ENCODE measurements at regions not wholly inside any gene's neighbourhood (a gene's known extent, or its start where the extent isn't known, plus 50 kb on each side); places are given as distances from the start of the nearest gene placed in this dataset.

DNA sequence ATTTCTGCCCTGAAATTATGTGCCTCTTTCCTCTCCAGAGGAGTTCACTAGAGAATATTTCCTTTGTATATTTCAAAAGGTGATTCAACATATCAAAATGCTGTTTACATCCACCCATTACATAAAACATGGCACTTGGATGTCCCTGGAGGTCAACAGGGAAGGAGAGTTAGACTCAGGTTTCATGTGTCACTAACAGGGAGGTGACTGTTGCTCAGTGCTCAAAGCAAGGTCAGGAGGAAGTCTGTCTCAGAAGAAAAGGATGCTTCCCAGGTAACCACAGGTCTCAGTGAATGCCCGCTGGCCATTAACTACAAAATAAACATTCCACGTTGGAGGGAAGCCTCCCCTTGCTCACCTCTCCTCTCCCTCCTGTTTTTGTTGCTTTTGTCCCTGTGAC is 198.6 kb downstream of the AXIN2 start:
- no peak for DNase-seq

DNA sequence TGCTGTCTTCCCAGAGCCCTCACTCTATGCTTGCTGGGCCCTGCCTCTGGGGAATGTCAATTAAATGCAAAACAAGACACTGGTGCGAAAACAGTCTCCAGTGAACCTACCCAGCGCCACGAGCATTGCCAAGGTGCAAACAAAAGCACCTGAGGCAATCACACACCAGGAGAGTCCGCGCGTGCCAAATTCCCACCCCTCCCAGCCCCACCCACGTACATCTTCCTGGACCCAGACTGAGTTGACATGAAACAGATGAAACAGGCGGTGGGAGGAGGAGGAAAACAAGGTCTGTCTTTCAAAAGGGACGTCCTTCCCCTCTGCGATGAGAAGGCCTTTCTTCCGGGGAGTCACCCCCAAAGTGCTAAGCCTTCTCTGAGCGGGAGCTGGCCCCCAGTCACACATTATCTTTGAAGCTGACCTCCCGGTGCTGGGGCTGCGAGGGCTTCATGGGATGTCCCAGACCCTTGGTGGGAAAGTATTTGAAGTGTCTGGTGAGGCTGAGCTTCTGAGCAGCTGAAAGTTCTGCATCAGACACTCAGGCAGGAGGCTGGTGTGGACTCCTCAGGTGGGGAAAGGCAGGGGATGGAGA is 200.4 kb downstream of the AXIN2 start:
- DNase-seq = no peak

DNA sequence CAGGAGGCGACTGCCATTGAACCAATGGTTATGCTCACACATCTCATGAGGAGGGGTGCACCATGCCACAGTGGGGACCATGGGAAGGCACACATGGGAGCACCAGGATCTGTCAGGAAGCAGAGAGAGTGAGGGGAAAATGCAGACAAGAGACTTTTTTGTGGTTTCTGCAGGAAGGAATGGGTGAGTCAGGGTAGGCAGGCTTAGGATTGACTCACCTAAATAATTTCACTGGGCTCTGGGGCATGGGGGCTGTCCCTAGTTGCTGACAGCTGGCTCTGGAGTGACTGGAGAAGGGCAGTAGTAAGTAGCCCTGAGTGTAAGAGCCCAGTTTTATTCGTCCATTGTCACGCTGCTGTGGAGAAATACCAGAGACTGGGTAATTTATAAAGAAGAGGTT is 202.4 kb downstream of the AXIN2 start:
- DNase-seq = no peak

DNA sequence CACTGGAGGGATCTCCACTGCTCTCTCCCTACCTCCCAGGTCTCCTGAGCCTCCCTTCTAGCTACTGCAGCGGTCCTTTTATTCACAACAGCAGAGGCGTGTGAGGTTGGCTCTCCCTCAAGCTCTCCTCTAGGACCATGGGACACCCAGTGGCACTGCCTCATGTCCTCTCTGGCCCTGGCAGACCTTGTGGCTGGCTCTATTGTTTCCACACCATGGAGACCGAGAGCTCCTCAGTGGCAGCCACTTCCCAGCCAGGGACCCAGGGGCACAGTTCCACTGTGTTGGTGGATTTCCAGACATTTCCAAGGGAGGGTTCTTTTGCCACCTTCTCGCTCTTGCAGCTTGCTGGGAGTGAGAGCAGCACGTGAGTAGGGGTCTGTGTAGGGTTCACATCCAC is 204.9 kb downstream of the AXIN2 start:
- no peak for DNase-seq

DNA sequence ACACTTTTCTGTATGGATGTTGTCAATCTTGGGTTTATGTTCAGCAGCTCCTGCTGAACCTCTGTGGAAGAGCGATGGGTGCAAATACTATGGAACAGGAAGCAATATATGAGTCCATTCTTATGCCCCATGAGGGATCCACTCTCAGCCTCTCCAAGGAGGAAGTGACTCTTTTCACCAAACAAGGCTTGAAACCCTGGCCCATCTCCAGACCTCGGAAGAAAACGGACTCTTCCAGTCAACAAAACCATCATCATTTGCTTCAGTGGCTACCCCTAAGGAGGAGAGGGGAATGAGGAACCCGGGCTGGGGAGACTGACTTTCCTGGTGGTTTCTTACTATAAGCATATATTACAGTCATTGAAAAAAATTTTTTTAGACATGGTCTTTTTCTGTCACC is 206.2 kb downstream of the AXIN2 start:
- no peak for DNase-seq

DNA sequence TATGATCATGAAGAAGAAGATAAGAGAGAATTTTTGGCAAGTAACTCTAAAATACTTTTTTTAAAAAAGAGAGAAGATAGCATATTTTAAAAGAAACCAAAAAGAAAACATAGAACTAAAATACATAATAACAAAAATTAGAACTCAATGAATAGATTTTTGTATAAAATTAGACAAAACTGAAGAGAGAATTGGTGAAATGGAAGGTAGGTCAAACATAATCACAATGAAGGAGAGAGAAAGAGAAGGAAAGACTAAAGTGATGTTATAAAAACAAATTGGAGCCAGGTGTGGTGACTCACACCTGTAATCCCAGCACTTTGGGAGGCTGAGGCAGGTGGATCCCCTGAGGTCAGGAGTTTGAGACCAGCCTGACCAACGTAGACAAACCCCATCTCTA is 211.5 kb downstream of the AXIN2 start:
- DNase-seq = no peak

DNA sequence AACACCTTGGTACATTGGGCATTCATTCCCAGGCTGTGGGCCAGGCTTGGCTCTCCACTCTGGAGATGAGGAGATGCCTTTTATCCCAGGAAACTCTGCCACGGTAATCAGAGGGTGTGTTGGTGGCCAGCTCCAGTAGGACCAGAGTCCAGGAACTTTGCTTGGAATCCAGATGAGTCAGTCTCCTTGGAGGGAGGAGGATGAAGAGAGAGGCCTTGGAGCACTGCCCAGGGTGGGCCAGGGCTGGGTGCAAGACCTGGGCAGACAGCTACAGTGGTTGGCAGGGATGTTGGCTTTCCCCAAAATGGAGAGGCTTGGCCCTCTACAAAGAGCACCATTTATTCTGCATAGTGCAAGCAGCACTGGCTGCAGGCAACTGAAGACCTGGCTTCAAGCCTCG is 209.0 kb downstream of the RGS9 start:
- DNase-seq = no peak

DNA sequence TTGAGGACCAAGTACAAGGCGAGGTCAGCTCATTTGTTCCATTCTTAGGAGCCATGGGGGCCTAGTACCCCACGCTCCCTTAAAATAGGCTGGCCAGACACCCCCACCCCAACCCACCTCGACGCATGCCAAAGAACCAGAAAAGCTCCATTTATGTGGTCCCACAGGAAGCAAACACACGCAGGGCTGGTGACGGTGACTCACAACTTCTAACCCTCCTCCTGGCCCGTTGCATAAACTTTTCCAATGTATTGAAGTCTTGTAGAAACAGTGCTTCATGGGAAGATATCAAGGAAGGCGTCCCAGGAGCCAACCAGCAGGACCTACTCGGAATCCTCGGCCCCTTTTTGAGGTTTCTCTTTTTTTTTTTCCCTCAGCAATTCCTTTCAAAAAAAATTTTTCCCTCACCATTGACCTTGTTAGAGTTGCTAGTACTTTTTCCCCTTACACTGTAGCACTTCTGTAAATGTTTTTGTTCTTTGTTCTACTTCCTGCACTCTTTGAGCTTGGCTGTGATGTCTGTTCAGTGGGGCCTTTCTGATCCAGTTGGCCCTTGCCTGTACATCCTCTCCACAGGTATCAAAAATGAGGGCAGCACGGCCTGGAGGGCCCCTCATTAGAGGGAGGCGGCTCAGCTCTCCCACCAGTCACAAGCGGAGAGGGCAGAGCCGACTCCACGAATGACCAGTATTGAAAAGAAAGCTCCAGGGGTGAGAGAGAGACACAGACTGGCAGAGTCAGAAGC is 208.3 kb downstream of the RGS9 start:
- DNase-seq = no peak

DNA sequence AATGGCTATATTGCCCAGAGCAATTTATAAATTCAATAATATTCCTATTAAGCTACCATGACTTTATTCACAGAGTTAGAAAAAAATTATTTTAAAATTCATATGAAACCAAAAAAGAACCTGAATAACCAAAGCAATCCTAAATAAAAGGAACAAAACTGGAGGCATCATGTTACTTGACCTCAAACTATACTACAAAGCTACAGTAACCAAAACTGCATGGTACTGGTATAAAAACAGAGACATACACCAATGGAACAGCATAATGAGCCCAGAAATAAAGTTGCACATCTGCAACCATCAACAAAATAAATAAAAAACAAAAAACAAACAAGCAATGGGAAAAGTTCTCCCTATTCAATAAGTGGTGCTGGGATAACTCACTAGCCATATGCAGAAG is 203.2 kb downstream of the RGS9 start:
- no peak for DNase-seq

DNA sequence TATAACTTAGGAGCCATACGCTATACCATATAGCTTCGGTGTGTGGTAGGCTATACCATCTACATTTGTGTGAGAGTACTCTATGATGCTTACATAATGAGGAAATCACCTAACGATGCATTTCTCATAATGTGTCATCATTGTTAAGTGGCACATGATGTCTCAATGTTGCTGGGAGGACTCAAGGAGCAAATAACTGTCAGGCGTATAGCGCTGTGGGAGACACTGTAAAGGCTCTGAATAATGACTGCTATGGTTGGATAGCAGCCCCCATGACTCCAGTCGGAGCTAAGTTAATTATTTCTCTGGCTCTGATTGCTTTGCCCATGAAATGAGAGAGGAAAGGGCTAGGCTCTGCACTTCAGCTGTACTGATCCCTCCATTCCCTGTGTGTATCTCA is 197.2 kb downstream of the RGS9 start:
- no peak for DNase-seq

DNA sequence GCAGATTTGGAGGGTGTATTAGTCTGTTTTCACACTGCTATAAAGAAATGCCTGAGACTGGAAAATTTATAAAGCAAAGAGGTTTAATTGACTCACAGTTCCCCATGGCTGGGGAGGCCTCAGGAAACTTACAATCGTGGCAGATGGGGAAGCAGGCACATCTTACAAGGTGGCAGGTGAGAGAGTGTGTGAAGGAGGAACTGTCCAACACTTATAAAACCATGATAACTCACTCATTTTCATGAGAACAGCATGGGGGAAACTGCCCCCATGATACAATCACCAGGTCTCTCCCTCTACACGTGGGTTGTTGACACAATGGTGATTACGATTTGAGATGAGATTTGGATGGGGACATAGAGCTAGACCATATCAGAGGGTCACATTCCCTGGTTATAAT is 195.6 kb downstream of the RGS9 start:
- DNase-seq = no peak

DNA sequence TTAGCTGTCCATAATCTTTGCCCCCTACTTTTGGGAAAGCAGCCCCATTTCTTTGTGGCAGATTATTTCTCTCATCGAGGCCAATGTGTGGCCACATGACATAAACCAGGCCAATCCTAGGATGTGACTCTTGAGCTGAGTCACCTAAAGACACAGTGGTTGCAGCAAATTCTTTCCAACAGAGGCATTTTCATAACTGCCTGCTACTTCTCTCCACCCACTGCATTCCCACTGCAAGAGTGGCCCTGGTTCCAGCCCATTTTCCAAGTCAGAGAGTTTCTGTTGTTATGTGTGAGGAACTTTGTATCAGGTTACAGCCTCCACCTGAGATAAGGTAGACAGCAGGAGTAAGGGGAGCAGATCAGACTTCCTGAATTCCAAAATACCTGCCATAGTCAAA is 195.2 kb downstream of the RGS9 start:
- no peak for DNase-seq

DNA sequence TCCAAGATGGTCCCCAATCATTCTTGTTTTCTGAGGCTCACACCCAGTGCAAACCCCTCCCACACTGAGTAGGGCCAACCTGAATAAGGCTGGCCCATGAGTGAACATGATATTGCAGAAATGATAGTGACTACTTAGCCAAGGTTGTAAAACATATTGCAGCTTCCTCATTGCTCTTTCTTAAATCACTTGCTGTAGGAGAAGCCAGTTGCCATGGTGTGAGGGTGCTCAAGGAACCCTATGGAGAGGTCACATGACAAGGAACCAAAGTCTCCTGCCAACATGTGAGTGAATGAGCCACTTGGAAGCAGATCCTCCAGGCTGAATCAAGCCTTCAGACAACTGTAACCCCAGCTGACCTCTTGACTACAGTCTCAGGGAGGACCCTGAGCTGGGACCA is 191.4 kb downstream of the RGS9 start:
- no peak for DNase-seq

DNA sequence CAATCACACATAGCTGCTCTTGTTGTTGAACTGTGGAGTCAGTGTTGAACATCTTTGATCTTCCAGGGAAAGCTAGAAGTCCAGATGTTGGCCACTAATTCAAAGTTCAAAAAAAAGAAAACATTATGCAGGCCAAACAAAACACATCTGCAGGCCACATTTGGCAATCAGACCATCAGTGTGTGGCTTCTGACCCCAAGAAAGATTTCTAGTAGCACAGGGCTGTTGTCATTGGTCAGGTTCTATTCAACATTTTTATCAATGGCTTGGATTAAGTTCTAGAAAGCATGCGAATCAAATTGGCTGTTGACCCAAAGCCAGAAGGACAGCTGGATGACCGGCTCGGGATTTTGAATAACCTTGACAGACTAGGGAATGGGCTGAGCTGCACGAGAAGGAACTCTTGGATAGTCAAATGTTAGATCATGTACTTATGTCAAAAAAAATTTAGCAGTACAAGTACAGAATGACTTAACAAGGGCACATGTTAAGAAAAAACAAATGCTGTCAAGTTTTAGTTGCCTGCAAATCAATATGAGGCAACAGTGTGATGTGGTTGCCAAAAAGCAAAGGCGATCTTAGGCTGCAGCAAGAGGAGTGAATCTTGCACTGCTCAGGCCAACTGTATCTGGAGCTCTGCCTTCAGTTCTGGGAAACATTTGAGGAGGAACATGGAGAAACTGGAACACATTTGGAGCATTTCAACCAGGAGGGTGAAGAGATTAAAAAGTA is 187.6 kb downstream of the RGS9 start:
- DNase-seq = no peak

DNA sequence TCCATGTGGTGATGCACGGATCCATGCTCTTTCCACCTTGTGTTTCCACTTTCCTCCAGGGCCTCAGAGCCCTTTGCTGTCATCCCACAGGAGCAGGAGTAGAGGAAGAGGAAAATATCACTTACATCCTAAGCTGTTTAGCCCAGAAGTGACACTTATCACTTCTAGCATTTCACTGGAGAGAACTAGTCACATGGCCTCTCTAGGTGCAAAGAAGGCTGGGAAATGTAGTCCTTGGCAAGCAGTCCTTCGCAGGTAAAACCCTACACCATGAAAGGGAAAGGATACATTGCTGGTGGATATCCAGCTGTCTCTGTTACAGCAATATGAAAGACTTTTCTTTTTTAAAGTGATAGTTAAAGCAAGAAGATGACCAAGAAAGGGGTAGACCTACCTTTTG is 185.9 kb downstream of the RGS9 start:
- peak in 1 of 2 experiments; percentile 1 for DNase-seq

DNA sequence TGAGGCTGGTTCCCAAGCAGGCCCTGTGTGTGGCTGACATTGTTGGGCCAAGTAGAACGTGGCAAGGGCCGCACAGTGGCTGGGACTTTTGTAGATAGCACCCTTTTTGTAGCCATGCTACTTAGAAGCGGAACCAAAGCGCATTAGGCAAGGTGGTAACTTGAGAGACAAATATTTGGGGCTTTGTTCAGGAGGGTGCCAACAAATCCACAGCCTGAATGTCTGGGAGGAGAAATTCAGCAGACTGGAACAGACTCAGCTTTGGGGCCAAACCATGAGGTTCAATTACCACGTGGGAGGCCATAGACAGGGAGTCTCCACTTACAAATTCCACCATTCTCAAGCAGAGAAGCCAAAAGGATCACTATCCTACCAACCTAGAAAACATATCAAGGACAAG is 183.7 kb downstream of the RGS9 start:
- no peak for DNase-seq

DNA sequence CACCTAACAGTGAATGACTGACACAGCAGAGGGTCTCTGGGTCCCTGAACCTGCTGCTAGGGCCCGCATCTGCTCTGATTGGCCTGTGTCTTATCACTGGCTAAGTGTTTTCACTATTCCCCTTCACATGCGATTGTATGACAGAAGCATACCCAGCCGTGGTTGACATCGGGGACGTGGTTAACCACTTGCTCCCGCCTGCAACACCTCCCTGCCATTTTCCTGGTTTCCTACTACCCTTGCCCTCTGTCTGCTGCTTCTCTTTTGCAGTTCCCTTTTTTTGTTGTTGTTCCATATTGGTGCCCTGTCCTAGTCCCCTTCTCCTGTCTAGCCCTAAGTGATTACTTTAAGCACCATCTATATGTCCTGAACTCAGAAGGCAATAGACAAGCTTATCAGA is 177.0 kb downstream of the RGS9 start:
- no peak for DNase-seq

DNA sequence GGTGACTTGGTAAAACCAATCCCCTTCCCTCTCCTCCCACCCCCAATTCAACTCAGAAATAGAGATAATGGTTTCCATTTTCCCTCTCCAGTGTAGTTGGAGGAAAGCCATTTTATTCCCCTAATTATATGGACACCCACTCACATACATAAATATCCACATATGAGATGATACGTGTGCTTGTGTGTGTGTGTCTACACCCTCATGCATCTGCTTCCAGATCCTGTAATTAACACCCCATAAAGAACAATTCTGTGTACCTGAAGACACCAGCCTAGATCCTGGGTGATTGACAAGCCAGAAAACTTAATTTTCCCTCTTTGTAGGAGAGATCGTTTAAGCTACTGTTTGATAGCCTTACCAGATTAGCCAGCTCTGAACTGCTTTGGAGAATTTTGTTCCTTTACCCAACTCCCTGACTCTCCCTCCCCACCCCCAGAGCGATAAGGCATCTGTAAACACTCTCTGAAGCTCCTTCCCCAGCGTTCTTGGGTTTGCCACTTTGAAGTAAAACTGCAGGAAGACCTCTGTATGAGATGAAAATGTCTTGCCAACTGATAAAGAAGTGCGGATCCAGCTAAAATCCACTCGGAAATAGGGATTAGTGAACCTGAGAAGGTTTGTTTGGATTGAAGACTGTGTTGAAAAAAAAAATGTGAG is 175.7 kb downstream of the RGS9 start:
- DNase-seq = no peak

DNA sequence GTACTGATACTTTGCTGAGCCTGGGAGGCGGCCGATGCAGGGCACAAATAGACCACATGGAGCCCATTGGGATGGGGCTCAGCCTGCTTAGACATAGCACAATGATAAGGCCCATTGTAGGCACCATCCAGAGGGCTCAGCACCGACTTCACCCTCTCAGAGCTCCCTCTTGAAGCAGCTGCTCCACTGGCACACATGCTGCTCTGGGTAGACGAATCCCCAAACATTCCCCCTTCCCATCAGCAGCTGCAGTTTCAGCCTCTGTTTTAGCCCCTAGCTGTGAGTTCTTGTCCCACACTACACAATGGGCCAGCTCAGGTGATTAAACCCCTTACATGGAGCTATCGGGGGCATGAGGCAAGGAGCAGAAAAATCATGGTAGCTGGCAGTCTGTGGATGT is 174.1 kb downstream of the RGS9 start:
- no peak for DNase-seq

DNA sequence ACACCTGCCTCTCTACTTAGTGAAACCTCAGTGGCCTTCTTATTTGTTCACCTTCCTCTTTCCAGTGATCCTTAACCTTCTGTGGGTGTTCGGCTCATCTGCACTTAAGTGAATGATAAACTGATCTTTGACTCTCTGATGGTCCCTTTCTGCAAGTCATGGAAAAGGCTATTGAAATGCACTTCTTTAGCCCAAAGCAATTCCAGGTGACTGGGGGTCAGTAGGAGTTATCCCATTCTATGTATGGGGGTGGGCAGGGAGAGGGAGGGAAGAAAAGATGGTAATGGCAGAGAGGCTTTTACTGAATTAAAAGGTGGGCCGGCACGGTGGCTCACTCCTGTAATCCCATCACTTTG is 170.8 kb downstream of the RGS9 start:
- no peak for DNase-seq

DNA sequence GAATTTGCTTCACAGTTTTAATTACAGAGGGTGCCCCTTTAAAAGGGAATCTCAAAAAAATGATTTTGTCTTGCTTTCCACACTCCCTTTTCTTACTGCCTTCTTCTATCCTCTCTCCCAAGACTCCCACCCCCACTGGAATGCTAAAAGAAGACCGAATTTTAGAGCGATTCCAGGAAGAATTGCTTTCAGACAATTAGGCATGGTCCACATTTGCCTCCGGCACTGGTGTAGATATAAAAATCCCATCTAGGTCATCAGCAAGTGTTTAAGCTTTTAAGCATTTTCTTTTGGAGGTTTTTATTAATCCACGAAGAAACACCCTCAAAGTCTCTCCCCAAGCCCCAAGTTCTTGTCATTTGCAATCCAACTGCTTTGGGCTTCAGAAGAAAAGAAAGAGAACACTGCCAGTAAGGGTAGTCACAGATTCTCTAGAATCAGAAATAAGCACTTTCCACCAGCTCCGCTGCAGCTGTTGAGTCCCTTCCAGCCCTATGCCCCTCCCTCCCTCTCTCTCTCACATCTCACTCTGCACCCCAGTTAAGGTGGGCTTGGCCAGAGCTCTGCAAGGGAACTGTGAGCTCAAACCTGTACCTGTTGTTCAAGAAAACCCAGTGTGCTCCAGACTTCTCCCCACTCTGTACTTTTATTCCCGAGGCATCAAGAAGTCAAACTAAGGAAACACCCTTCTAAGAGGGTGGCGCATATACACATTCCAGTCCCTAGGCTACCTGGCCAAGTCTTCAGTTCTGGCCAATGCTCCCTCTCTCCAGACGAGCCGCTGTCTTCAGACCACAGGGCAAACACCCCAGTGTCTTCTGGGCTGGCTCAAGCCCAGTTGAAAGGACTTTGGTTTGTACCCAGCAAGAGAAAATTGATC is 170.2 kb downstream of the RGS9 start:
- DNase-seq = no peak

DNA sequence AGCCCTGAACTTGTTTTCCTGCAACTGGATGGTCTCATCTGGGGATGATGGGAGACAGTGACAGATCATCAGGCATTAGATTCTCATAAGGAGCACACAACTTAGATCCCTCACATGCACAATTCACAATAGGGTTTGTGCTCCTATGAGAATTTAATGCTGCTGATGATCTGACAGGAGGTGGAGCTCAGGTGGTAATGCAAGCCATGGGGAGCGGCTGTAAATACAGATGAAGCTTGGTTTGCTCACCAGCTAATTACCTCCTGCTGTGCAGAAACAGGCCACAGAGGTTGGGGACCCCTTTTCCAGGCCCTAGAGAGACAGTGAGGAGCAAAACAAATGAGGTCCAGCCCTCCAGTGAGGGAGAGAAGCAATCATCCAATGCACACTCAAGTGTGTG is 168.6 kb downstream of the RGS9 start:
- DNase-seq = no peak

DNA sequence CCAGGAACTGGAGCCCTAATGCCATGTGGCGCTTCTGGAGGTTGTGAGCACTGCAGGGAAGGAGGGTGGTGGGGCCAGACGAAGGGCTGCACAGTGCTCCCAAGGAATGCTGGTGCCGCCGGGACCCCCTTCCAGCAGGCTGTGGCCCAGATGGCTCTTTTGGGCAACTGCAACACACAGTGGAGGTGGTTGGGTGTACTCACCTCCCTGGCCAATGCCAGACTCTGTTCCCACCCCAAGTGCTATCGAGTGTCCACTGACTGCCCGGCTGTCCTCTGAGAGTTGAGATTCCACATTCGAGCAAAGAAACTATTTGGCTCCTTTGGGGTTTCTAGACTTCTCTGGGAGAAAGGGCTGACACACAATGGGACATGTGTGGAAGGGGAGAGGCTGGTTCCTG is 167.9 kb downstream of the RGS9 start:
- DNase-seq = no peak

Measured in NCI-H526 (cell line).